Fibroblast of lung (primary cell): ENCODE measurements at regions not wholly inside any gene's neighbourhood (a gene's known extent, or its start where the extent isn't known, plus 50 kb on each side); places are given as distances from the start of the nearest gene placed in this dataset.
"Not testable (repeated sequence)": the region's sequence is repeated elsewhere in the genome, so short reads cannot be mapped to it uniquely, and the experiment has no call there.

Source experiments
- CTCF ChIP-seq, 2 donors: IDR thresholded peaks in 1 of 2; conservative IDR thresholded peaks in 1 of 2; 1 replicate in 1 of 2; 2 replicates in 1 of 2; pipeline ENCODE4 v1.5.1; 2011 to 2012; ENCODE audit warnings: low read length in 2 of 2, control low read depth in 1 of 2, inconsistent platforms in 1 of 2, low read depth in 1 of 2, mild to moderate bottlenecking in 1 of 2
- EZH2 ChIP-seq: IDR thresholded peaks from 2 replicates; pipeline ENCODE4 v1.5.1; 2012; ENCODE audit warnings: low read length, control low read depth, mild to moderate bottlenecking; ENCODE audit errors: missing control alignments

GRCh38 chr7:150046290-150047194 is 172.8 kb downstream of the ATP6V0E2 start:
- TF ChIP-seq CTCF (conservative IDR thresholded peaks at IDR 0.05 in 1 of 2, IDR thresholded peaks at IDR 0.05 in 1 of 2; ENCODE audit: low read depth in 1 of 2, low read length in 2 of 2); EZH2: not testable (repeated sequence)
